ENCODE measurements at regions not wholly inside any gene's neighbourhood (a gene's known extent, or its start where the extent isn't known, plus 50 kb on each side); places are given as distances from the start of the nearest gene placed in this dataset.

DNA sequence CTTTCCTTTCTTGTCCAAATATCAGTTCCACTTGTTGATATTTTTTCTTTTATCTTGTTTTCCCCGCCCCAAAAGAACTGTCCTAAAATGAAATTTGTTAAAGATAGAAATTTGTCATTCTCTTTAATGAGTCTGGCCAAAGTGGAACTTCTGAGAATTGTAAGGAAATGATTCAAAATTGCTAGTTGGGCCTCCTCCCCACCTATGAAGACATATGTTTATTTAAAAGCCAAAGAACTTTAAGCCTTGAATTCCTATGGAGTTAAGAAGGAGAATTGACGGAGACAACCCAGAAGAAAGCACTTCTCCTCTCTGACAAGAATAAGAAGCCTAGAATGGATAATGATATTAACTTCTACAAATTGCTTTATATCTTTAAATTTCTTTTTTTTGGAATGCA is 59.1 kb upstream of the ALDH1A1 start:
- no peak for DNase-seq (ENCODE audit: low read depth)

DNA sequence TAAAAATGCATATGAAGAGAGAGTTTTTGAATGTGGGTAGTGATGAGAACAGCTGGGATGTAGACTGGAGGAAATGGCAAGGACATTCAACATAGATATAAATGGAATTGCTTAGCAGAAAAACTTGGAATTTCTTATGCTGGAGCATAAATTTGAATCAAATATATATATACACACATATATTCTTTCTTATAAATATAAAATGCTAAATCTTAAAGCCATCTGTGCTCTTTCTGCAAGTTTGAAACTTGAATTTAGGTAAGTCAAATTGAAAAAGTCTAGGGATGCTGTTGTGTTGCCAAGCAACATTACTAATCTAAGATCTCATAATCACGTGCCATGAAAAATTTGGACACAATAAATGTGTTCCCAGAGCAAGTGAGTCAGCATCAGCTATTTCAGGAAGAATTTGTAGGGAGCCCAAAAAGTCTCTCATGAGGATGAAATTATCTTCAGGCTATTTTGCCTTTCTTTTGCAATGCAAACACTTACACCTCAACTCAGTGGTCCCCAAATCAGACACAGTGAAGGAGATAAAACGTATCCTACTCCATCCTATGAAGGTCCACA is 58.4 kb upstream of the ALDH1A1 start:
- DNase-seq (ENCODE audit: low read depth), result peak; percentile 68

DNA sequence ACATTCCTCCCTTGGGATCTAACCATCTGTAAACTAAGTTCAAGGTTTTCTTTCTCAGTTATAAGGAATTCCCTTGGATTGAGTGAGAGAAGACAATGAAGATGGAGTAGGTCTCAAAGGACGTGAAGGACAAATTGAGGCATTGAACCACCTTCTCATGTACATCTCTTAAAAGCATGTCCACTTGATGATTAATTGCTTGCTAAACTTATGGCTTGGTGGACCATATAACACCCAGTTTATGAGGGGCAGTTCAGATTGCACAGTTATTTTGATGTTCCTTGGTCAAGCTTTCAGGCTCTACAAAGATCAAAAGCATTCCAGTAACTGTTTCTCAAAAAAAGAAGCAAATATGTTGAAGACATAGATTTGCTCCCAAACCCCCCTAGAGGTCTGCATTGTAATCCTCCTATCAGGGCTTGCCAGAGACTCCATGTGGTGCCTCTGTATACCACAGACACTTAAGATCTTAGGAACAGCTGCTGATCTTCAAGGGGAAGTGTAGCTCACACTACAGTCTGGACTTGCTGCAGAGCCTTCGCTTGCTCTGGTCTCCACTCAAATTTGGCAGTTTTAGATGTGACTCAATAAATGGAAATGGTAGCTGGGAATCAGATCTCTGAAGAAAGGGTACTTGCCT is 56.9 kb upstream of the ALDH1A1 start:
- no peak for DNase-seq (ENCODE audit: low read depth)

DNA sequence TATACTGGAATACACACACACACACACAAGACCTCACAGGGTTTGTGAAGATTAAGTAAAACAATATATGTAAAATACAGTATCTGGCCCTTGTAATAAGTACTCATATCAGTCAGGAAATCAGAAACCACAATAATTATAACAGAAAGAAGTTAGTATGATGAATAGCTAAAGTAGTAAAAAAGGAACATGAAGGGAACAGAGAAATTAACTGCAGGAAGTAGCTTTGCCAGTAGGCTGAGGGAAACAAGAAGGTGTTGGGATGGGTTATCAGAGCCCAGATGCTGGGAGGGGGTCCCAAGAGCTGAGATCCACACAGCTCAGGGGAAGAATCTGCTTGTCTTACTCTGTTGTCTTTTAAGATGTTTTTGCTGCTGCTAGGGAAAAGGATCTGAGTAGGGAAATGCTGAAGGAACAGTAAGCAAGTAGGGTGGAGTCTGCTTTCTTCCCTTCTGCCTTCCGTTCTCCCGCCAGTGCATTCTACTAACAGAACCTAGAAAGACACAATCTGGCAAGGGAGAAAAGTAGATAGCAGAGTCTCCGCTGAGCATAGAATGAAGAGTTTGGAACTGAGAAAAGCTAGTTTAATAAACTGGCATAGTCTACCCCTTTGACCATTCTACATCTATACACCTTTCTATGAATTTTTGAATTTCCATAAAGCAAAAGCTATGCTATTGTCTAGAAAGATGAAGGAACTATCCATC is 55.3 kb upstream of the ALDH1A1 start:
- no peak for DNase-seq (ENCODE audit: low read depth)

DNA sequence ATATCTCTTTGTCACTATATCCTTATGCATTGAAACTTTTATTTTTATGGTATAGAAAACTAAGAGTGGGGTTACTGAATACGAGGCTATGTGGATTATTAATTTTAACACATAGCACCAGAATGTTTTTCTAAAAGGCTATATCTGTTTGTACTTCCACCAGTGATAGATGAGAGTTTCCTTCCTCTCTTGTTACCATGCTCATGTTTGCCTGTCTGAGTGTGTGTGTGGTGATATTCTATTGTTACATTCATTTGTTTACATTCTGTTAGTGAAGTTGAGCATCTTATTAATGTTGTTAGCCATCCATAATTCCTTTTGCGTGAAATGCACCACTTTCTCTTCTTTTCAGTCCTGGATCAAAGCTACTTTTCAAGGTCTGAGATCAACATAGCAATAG is 54.1 kb upstream of the ALDH1A1 start:
- no peak for DNase-seq (ENCODE audit: low read depth)

All from GM04504 (cell line).